ENCODE measurements at regions not wholly inside any gene's neighbourhood (a gene's known extent, or its start where the extent isn't known, plus 50 kb on each side); places are given as distances from the start of the nearest gene placed in this dataset.

- DNase-seq: peak in 3 of 42 donors; percentile 7 to 45 (median 8)
- intact Hi-C loops (cut with DNase I): no loop called here
Measured at GRCh38 chr15:93716615-93717231, 514.6 kb upstream of the MCTP2 start.

- no peak for DNase-seq
- intact Hi-C loops (cut with DNase I): no loop called here
Measured at GRCh38 chr15:93709708-93710107, 521.7 kb upstream of the MCTP2 start.

GRCh38 chr15:93708724-93709445 lies 522.5 kb upstream of the MCTP2 start:
- intact Hi-C loops (cut with DNase I): no loop called here
- DNase-seq: no peak

- intact Hi-C loops (cut with DNase I): no loop called here
- no peak for DNase-seq
Measured at GRCh38 chr15:93707751-93708150, 523.6 kb upstream of the MCTP2 start.

GRCh38 chr15:93706495-93707292 lies 524.7 kb upstream of the MCTP2 start:
- intact Hi-C loops (cut with DNase I): no loop called here
- DNase-seq: no peak

- no peak for DNase-seq
- intact Hi-C loops (cut with DNase I): no loop called here
Measured at GRCh38 chr15:93705753-93706455, 525.5 kb upstream of the MCTP2 start.

GRCh38 chr15:93703092-93703739 lies 528.1 kb upstream of the MCTP2 start:
- intact Hi-C loops (cut with DNase I): no loop called here
- DNase-seq: no peak

GRCh38 chr15:93700051-93700450 lies 531.3 kb upstream of the MCTP2 start:
- no peak for DNase-seq
- intact Hi-C loops (cut with DNase I): no loop called here

- intact Hi-C loops (cut with DNase I): no loop called here
- DNase-seq: no peak
Measured at GRCh38 chr15:93694033-93694432, 537.3 kb upstream of the MCTP2 start.

GRCh38 chr15:93683651-93684050 lies 547.7 kb upstream of the MCTP2 start:
- no peak for DNase-seq
- intact Hi-C loops (cut with DNase I): no loop called here

- intact Hi-C loops (cut with DNase I): no loop called here
- DNase-seq: no peak
Measured at GRCh38 chr15:93671387-93671943, 559.9 kb upstream of the MCTP2 start.

GRCh38 chr15:93670931-93671330 lies 560.4 kb upstream of the MCTP2 start:
- DNase-seq: no peak

GRCh38 chr15:93664213-93664956 lies 567.0 kb upstream of the MCTP2 start:
- intact Hi-C loops (cut with DNase I): no loop called here
- no peak for DNase-seq

More at GRCh38 chr15:93670931-93671330, 560.4 kb upstream of the MCTP2 start:
- intact Hi-C loops (cut with DNase I): no loop called here

- intact Hi-C loops (cut with DNase I): no loop called here
- no peak for DNase-seq
Measured at GRCh38 chr15:93662162-93662885, 569.0 kb upstream of the MCTP2 start.

GRCh38 chr15:93658026-93658816 lies 569.2 kb upstream of the RGMA start:
- intact Hi-C loops (cut with DNase I): no loop called here
- DNase-seq: no peak

GRCh38 chr15:93656041-93656440 lies 567.0 kb upstream of the RGMA start:
- no peak for DNase-seq
- intact Hi-C loops (cut with DNase I): no loop called here
